GM23338 (cell line): ENCODE measurements at regions not wholly inside any gene's neighbourhood (a gene's known extent, or its start where the extent isn't known, plus 50 kb on each side); places are given as distances from the start of the nearest gene placed in this dataset.

Experiments
- CREB1 ChIP-seq: fragments of 250-450 bp; sonication (Bioruptor Pico); IDR thresholded peaks from 2 replicates; pipeline ENCODE4 v1.5.0; 2020; ENCODE audit warnings: low read depth, mild to moderate bottlenecking, moderate library complexity
- CTCF ChIP-seq, 2 experiments: fragments of 200-600 bp in 1 of 2; sonication (generic) in 1 of 2; conservative IDR thresholded peaks; 2 replicates each; pipeline versions ENCODE4 v1.5.1 to v1.6.1; 2016 to 2017; ENCODE audit warnings: antibody characterized with exemption in 2 of 2, low read depth in 2 of 2, mild to moderate bottlenecking in 2 of 2, moderate library complexity in 1 of 2
- ETS1 ChIP-seq: IDR thresholded peaks from 2 replicates; pipeline ENCODE4 v1.6.1; 2016; ENCODE audit warnings: antibody characterized with exemption
- EZH2 ChIP-seq: fragments of 200-600 bp; sonication (generic); IDR thresholded peaks from one replicate; pipeline ENCODE4 v1.8.0; 2017; ENCODE audit warnings: antibody characterized with exemption, mild to moderate bottlenecking, low read depth; ENCODE audit not compliant: unreplicated experiment
- EZH2phosphoT487 ChIP-seq: fragments of 200-600 bp; sonication (generic); IDR thresholded peaks from one replicate; pipeline ENCODE4 v1.8.1; 2018; ENCODE audit warnings: antibody characterized with exemption; ENCODE audit not compliant: unreplicated experiment
- JUNB ChIP-seq: IDR thresholded peaks from one replicate; pipeline ENCODE4 v1.6.1; 2016; ENCODE audit warnings: antibody characterized with exemption; ENCODE audit not compliant: unreplicated experiment
- NANOG ChIP-seq: IDR thresholded peaks from 2 replicates; pipeline ENCODE4 v1.6.1; 2016; ENCODE audit warnings: antibody characterized with exemption, borderline replicate concordance
- POLR2AphosphoS5 ChIP-seq: IDR thresholded peaks from 2 replicates; pipeline ENCODE4 v1.6.1; 2016; ENCODE audit warnings: antibody characterized with exemption, low read depth
- REST ChIP-seq: IDR thresholded peaks from one replicate; pipeline ENCODE4 v1.6.1; 2018; ENCODE audit warnings: antibody characterized with exemption; ENCODE audit not compliant: unreplicated experiment
- STAT1 ChIP-seq: IDR thresholded peaks from one replicate; pipeline ENCODE4 v1.6.1; 2016; ENCODE audit warnings: antibody characterized with exemption; ENCODE audit not compliant: unreplicated experiment
- ZNF114 ChIP-seq: fragments of 250-450 bp; sonication (Bioruptor Pico); IDR thresholded peaks from 2 replicates; pipeline ENCODE4 v1.5.0; 2020; ENCODE audit warnings: mild to moderate bottlenecking, moderate library complexity
- ZNF331 ChIP-seq: fragments of 250-450 bp; sonication (Bioruptor Pico); IDR thresholded peaks from 2 replicates; pipeline ENCODE4 v1.5.0; 2020; ENCODE audit warnings: low read depth, mild to moderate bottlenecking, moderate library complexity

- TF ChIP-seq CTCF (conservative IDR thresholded peaks at IDR 0.05; ENCODE audit: low read depth in 2 of 2) (no peak), EZH2 (no peak), JUNB (no peak), CREB1 (CRISPR knock-in tag) (no peak), POLR2AphosphoS5 (no peak), ETS1 (no peak), STAT1 (no peak), REST (no peak), EZH2phosphoT487 (no peak), ZNF331 (CRISPR knock-in tag) (no peak), NANOG (no peak), ZNF114 (no peak)
Observed at GRCh38 chr3:191775451-191776233, 314.7 kb downstream of the PYDC2 start.
